ENCODE measurements at regions not wholly inside any gene's neighbourhood (a gene's known extent, or its start where the extent isn't known, plus 50 kb on each side); places are given as distances from the start of the nearest gene placed in this dataset.

DNA sequence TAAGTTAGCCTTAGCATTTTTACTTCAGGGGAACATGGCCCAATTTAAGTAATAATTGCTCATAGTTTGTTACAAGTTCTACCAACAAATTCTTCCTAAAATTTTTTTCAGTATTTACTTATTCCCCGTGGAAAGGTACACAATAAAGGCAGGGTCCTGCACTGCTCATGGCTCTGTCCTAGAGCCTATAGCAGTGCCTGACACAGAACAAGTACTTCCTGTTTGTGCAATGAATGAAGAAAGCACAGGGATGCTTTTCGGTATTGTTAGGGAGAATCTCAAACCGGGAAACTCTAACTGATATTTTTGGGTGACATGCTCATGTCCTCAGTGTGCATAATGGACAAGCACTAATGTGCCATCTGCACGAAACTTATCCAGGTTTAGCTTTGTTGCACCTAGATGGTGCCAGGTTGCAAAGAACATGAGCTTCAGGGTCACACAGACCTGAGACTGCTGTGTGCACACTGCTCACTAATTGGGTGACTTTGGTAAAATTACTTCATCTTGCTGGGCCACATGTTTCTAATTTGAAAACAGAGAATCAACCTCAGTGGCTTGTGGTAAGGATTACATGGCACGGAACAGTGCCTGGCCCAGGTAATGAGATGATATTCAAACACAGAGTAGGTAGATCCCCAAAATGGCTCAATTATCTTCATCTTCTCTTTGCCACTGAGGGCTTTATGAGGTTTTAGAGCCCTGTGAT is 175.8 kb upstream of the NPY2R start:
- Histone ChIP-seq H3K9me3 (ENCODE audit: low read length) (no peaks in the 10 kb centered on the region), H3K79me2 (ENCODE audit: insufficient read depth, low read length) (no peaks in the 10 kb centered on the region), H3K4me2 (ENCODE audit: low read length) (no peak overlapping the region), H3F3A (ENCODE audit: insufficient read depth, low read length) (no peaks in the 10 kb centered on the region), H3K9me2 (ENCODE audit: low read depth, low read length) (no peaks in the 10 kb centered on the region), H3K4me1 (ENCODE audit: insufficient read depth, low read length, severe bottlenecking) (no peaks in the 10 kb centered on the region), H3K36me3 (ENCODE audit: insufficient read depth, low read length) (no peaks in the 10 kb centered on the region), H2AFZ (ENCODE audit: low read length) (no peak overlapping the region), H3K27ac (ENCODE audit: low read depth, low read length, poor library complexity, severe bottlenecking) (no peak overlapping the region), H4K20me1 (ENCODE audit: insufficient read depth, low read length) (no peaks in the 10 kb centered on the region), H3K4me3 (ENCODE audit: low read depth, low read length, poor library complexity, severe bottlenecking) (no peak overlapping the region), H3K27me3 (ENCODE audit: insufficient read depth, low read length) (no peaks in the 10 kb centered on the region), H3K9ac (ENCODE audit: low read length) (no peak overlapping the region)
- no peak for TF ChIP-seq EZH2 (IDR thresholded peaks at IDR 0.05; ENCODE audit: borderline replicate concordance, low read length)
- TF ChIP-seq, protein P1, sequence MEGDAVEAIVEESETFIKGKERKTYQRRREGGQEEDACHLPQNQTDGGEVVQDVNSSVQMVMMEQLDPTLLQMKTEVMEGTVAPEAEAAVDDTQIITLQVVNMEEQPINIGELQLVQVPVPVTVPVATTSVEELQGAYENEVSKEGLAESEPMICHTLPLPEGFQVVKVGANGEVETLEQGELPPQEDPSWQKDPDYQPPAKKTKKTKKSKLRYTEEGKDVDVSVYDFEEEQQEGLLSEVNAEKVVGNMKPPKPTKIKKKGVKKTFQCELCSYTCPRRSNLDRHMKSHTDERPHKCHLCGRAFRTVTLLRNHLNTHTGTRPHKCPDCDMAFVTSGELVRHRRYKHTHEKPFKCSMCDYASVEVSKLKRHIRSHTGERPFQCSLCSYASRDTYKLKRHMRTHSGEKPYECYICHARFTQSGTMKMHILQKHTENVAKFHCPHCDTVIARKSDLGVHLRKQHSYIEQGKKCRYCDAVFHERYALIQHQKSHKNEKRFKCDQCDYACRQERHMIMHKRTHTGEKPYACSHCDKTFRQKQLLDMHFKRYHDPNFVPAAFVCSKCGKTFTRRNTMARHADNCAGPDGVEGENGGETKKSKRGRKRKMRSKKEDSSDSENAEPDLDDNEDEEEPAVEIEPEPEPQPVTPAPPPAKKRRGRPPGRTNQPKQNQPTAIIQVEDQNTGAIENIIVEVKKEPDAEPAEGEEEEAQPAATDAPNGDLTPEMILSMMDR (IDR thresholded peaks at IDR 0.05; ENCODE audit: low read length) = no peak

DNA sequence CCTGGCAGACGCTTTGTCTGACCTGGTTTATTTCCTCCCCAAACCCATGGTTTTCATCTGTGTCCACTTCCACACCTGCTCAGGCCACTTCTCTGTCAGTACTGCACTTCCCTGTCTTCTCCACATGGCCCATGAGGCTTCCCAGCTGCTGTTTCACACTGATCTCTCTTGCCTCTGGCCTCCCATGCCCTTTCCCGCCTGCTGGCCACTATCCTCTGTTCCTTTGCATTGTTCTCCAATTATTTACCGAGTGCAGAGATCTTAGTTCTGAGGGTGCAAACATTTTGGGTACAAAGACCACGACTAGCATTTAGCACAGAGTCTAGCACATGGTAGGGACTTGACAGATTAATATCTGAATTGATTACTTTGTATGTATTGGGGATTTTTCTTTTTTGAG is 174.8 kb upstream of the NPY2R start:
- H3K36me3 ChIP-seq (ENCODE audit: insufficient read depth, low read length) = no peaks in the 10 kb centered on the region
- no peaks in the 10 kb centered on the region for H4K20me1 ChIP-seq (ENCODE audit: insufficient read depth, low read length)
- H3K27me3 ChIP-seq (ENCODE audit: insufficient read depth, low read length) = no peaks in the 10 kb centered on the region
- no peak overlapping the region for H3K27ac ChIP-seq (ENCODE audit: low read depth, low read length, poor library complexity, severe bottlenecking)
- TF ChIP-seq, protein P1 (IDR thresholded peaks at IDR 0.05; ENCODE audit: low read length) = no peak
- no peak for TF ChIP-seq EZH2 (IDR thresholded peaks at IDR 0.05; ENCODE audit: borderline replicate concordance, low read length)
- no peak overlapping the region for H2AFZ ChIP-seq (ENCODE audit: low read length)
- no peaks in the 10 kb centered on the region for H3F3A ChIP-seq (ENCODE audit: insufficient read depth, low read length)
- H3K4me3 ChIP-seq (ENCODE audit: low read depth, low read length, poor library complexity, severe bottlenecking) = no peak overlapping the region
- no peaks in the 10 kb centered on the region for H3K9me3 ChIP-seq (ENCODE audit: low read length)
- H3K4me1 ChIP-seq (ENCODE audit: insufficient read depth, low read length, severe bottlenecking) = no peaks in the 10 kb centered on the region
- no peak overlapping the region for H3K4me2 ChIP-seq (ENCODE audit: low read length)
- H3K9ac ChIP-seq (ENCODE audit: low read length) = no peak overlapping the region
- no peaks in the 10 kb centered on the region for H3K9me2 ChIP-seq (ENCODE audit: low read depth, low read length)
- no peaks in the 10 kb centered on the region for H3K79me2 ChIP-seq (ENCODE audit: insufficient read depth, low read length)

DNA sequence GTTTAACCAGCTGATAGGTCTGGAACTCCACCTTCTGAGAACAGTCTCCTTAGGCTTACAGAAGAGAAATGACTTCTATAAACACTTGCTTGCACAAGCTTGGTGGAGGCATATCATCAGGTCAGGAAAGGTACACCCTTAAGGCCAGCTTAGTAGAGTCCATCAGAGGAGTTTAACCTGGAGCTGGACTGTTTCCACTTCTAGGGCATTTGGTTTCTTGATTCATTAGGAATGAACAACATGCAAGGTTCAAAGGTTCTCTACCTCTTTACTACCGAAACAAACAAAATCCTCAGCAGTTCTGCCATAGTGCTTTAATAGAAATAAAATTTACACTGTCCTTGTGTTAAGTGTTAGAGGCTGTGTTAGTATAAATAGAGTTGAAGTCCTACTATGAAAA is 171.4 kb upstream of the NPY2R start:
- Histone ChIP-seq H3K4me2 (ENCODE audit: low read length) (no peak overlapping the region), H3K27me3 (ENCODE audit: insufficient read depth, low read length) (no peaks in the 10 kb centered on the region), H3K36me3 (ENCODE audit: insufficient read depth, low read length) (no peaks in the 10 kb centered on the region), H3K27ac (ENCODE audit: low read depth, low read length, poor library complexity, severe bottlenecking) (no peak overlapping the region), H3K9ac (ENCODE audit: low read length) (no peak overlapping the region), H4K20me1 (ENCODE audit: insufficient read depth, low read length) (no peaks in the 10 kb centered on the region), H3K9me3 (ENCODE audit: low read length) (no peaks in the 10 kb centered on the region), H3K9me2 (ENCODE audit: low read depth, low read length) (no peaks in the 10 kb centered on the region), H3K4me3 (ENCODE audit: low read depth, low read length, poor library complexity, severe bottlenecking) (no peak overlapping the region), H3K4me1 (ENCODE audit: insufficient read depth, low read length, severe bottlenecking) (no peaks in the 10 kb centered on the region), H3K79me2 (ENCODE audit: insufficient read depth, low read length) (no peaks in the 10 kb centered on the region), H3F3A (ENCODE audit: insufficient read depth, low read length) (no peaks in the 10 kb centered on the region), H2AFZ (ENCODE audit: low read length) (no peak overlapping the region)
- TF ChIP-seq EZH2 (IDR thresholded peaks at IDR 0.05; ENCODE audit: borderline replicate concordance, low read length) = no peak
- TF ChIP-seq, protein P1 (IDR thresholded peaks at IDR 0.05; ENCODE audit: low read length) = no peak
